Body of pancreas (tissue), 4 donors: ENCODE measurements at regions not wholly inside any gene's neighbourhood (a gene's known extent, or its start where the extent isn't known, plus 50 kb on each side); places are given as distances from the start of the nearest gene placed in this dataset.

Experiments
- ATAC-seq: fragments of 150-250 bp; one replicate; pipeline ENCODE4 v1.9.1; 2016
- DNase-seq, 4 donors: peaks; one replicate each; pipeline ENCODE4 v3.0.0-alpha.2; 2019
- H3K27ac ChIP-seq, 4 donors: fragments of 200-600 bp; sonication (generic); 1 replicate in 3 of 4; 2 replicates in 1 of 4; pipeline versions ENCODE4 v1.5.1 to v1.6.1; 2016 to 2019; ENCODE audit warnings: mild to moderate bottlenecking in 1 of 4, mixed read lengths in 1 of 4, moderate library complexity in 1 of 4
- H3K27me3 ChIP-seq, 2 donors: fragments of 200-600 bp; sonication (generic); one replicate each; pipeline ENCODE4 v1.6.0; 2016; ENCODE audit warnings: mild to moderate bottlenecking in 1 of 2
- H3K36me3 ChIP-seq, 2 donors: fragments of 200-600 bp; sonication (generic); replicated peaks in 1 of 2; 2 replicates each; pipeline ENCODE4 v1.5.1; 2016; ENCODE audit warnings: low read depth in 2 of 2; ENCODE audit not compliant: insufficient read depth in 1 of 2
- H3K4me1 ChIP-seq: fragments of 200-600 bp; sonication (generic); one replicate; pipeline ENCODE4 v1.6.0; 2016
- H3K4me3 ChIP-seq, 2 donors: fragments of 200-600 bp; sonication (generic); 1 replicate in 1 of 2; 2 replicates in 1 of 2; pipeline ENCODE4 v1.5.1; 2016 to 2019
- H3K9me3 ChIP-seq, 3 donors: fragments of 200-600 bp; sonication (generic); 1 replicate in 2 of 3; 2 replicates in 1 of 3; pipeline ENCODE4 v1.5.1; 2016
- CTCF ChIP-seq, 7 experiments: fragments of 450-650 bp in 4 of 7; fragments of 200-600 bp in 3 of 7; sonication (generic) in 3 of 7; IDR thresholded peaks; one replicate each; pipeline ENCODE4 v1.5.1; 2016 to 2019; ENCODE audit warnings: antibody characterized with exemption in 7 of 7
- POLR2A ChIP-seq, 3 donors: fragments of 450-650 bp; IDR thresholded peaks; one replicate each; pipeline ENCODE4 v1.6.1; 2016; ENCODE audit warnings: antibody characterized with exemption in 3 of 3, mild to moderate bottlenecking in 2 of 3
- WGBS, 2 donors: methylation state at CpG; one replicate each; pipeline ENCODE4 v1.1.5; 2017; 5-methylcytosine and 5-hydroxymethylcytosine counted together
- intact Hi-C: fragments of 100-400 bp; cut with DNase I; formaldehyde crosslinking; loops from one replicate; pipeline ENCODE4 v1.15.1; 2023

DNA sequence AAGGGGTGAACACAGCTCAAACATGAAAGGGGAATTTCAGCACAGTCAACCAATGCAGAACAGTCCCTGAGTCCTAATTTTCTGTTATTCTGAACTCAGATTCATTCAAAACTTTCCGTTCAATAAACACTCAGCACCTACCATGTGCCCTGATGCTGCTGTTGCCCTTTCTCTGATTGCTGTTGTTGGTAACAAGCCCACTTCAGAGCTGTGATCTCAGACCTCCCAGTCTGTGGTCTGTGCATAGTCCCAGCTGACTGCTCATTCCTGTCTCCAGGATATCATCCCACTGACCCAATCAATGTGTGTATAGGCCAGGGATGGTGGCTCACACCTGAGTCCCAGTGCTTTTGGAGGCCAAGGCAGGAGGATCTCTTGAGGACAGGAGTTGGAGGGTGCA lies 82.7 kb upstream of the SLC35G4 start:
- intact Hi-C loops, result no loop called here
- no peak for ATAC-seq

DNA sequence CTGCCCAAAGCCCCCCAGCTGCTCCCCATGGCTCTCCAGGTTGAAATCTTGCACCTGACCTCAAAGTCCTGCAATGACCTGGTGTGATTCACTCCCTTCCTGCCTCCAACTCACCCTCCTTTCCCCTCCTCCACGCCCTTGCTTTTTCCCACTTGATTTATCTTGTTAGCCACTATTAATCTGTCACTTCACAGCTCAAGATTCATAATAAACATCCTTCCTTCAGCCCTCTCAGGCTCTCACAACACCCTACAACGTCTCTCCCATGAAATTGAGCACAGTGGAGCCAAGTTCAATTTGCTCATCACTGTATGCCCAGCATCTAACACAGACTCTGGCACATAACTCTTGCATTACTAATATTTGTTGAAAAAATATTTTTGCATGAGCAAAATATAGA lies 85.6 kb upstream of the SLC35G4 start:
- Histone ChIP-seq H3K27ac (no peak overlapping the region), H3K9me3 (no peaks in the 10 kb centered on the region), H3K4me3 (no peak overlapping the region), H3K27me3 (no peaks in the 10 kb centered on the region), H3K36me3 (no peaks in the 10 kb centered on the region), H3K4me1 (no peaks in the 10 kb centered on the region)
- ATAC-seq (no peak), DNase-seq (no peak)
- WGBS, 2 donors, result 28 to 41% methylated on average over 2 of the region's 2 CpGs
- no peak for TF ChIP-seq CTCF (IDR thresholded peaks at IDR 0.05)
- no peak for TF ChIP-seq POLR2A (IDR thresholded peaks at IDR 0.05)
- intact Hi-C loops, result no loop called here

More for the DNA sequence above, 82.7 kb upstream of the SLC35G4 start:
- TF ChIP-seq POLR2A (IDR thresholded peaks at IDR 0.05) (no peak), CTCF (IDR thresholded peaks at IDR 0.05) (no peak)
- no peaks in the 10 kb centered on the region for H3K27me3 ChIP-seq
- H3K4me3 ChIP-seq, result no peak overlapping the region
- H3K9me3 ChIP-seq, result no peaks in the 10 kb centered on the region
- no peaks in the 10 kb centered on the region for H3K4me1 ChIP-seq
- H3K27ac ChIP-seq, result no peak overlapping the region
- H3K36me3 ChIP-seq, result no peaks in the 10 kb centered on the region
- DNase-seq, result no peak
- WGBS, 2 donors, result 83 to 91% methylated on average over 1 of the region's 1 CpG

GRCh38 chr18:11522992-11523391 lies 86.4 kb upstream of the SLC35G4 start:
- Histone ChIP-seq H3K27ac (no peak overlapping the region), H3K9me3 (no peaks in the 10 kb centered on the region), H3K36me3 (no peaks in the 10 kb centered on the region), H3K27me3 (no peaks in the 10 kb centered on the region), H3K4me3 (no peak overlapping the region), H3K4me1 (no peaks in the 10 kb centered on the region)
- TF ChIP-seq POLR2A (IDR thresholded peaks at IDR 0.05) (no peak), CTCF (IDR thresholded peaks at IDR 0.05) (no peak)
- intact Hi-C loops, result no loop called here
- WGBS, 2 donors, result 61 to 64% methylated on average over 5 of the region's 5 CpGs
- no peak for DNase-seq
- no peak for ATAC-seq

DNA sequence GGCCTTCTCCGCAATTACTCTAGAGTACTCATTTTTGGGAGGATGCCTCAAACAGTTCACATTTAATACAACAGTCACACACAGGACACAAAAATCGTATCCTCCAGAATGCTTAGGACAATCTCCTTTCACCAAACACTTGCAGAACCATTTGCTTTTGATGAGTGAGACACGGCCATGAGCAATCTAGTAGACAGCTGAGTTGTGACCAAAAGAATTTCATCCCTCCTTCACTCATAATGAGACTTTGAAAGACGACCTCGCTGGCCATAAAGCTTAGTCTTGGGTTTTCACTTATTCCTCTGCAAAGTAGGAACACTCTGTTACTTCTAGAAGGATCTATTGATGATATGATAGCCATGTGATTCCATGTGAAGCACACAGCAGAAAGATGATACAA lies 87.5 kb upstream of the SLC35G4 start:
- no peaks in the 10 kb centered on the region for H3K9me3 ChIP-seq
- H3K4me3 ChIP-seq, result no peak overlapping the region
- no peak overlapping the region for H3K27ac ChIP-seq
- no peaks in the 10 kb centered on the region for H3K36me3 ChIP-seq
- intact Hi-C loops, result no loop called here
- H3K27me3 ChIP-seq, result no peaks in the 10 kb centered on the region
- no peak for TF ChIP-seq POLR2A (IDR thresholded peaks at IDR 0.05)
- no peak for TF ChIP-seq CTCF (IDR thresholded peaks at IDR 0.05)
- ATAC-seq (no peak), DNase-seq (no peak)
- WGBS, 2 donors, result 53 to 68% methylated on average over 5 of the region's 5 CpGs
- H3K4me1 ChIP-seq, result no peaks in the 10 kb centered on the region

DNA sequence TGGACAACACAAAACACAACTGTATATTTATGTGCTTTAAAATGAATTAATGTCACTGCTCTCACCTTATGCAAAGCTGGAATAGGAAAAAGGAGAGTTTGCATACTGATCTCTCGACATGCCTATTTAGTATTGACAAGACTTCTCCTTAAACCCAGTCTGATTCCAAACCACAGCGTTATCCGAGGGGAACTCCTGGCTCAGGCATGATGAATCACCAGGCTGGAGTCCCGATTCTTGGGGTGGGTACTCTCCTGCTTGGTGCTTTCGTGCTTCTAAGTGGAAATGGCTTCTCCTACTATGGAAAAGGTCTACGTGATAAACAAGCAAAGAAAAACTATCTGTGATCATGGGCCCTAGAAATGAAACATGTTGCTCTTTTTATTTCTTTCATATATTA lies 88.9 kb upstream of the SLC35G4 start:
- DNase-seq (no peak), ATAC-seq (no peak)
- Histone ChIP-seq H3K27me3 (no peaks in the 10 kb centered on the region), H3K27ac (no peak overlapping the region), H3K4me3 (no peak overlapping the region), H3K4me1 (no peaks in the 10 kb centered on the region), H3K36me3 (no peaks in the 10 kb centered on the region), H3K9me3 (no peaks in the 10 kb centered on the region)
- WGBS, 2 donors, result 59 to 70% methylated on average over 6 of the region's 6 CpGs
- intact Hi-C loops, result no loop called here
- TF ChIP-seq POLR2A (IDR thresholded peaks at IDR 0.05), result no peak
- TF ChIP-seq CTCF (IDR thresholded peaks at IDR 0.05), result no peak
